HEK293T (cell line): ENCODE measurements at regions not wholly inside any gene's neighbourhood (a gene's known extent, or its start where the extent isn't known, plus 50 kb on each side); places are given as distances from the start of the nearest gene placed in this dataset.

Source experiments
- ARNT ChIP-seq: fragments of 450-650 bp; IDR thresholded peaks from 2 replicates; pipeline ENCODE4 v1.6.1; 2017; ENCODE audit warnings: mild to moderate bottlenecking
- CTBP1 ChIP-seq: fragments of 450-650 bp; IDR thresholded peaks from 2 replicates; pipeline ENCODE4 v1.6.1; 2016; ENCODE audit warnings: borderline replicate concordance
- L3MBTL2 ChIP-seq: fragments of 450-650 bp; conservative IDR thresholded peaks from 2 replicates; pipeline ENCODE4 v1.6.1; 2016; ENCODE audit warnings: mild to moderate bottlenecking
- NFRKB ChIP-seq: fragments of 450-650 bp; IDR thresholded peaks from 2 replicates; pipeline ENCODE4 v1.6.1; 2016; ENCODE audit warnings: mild to moderate bottlenecking, moderate library complexity
- ZNF384 ChIP-seq: fragments of 450-650 bp; IDR thresholded peaks from 2 replicates; pipeline ENCODE4 v1.6.1; 2016

DNA sequence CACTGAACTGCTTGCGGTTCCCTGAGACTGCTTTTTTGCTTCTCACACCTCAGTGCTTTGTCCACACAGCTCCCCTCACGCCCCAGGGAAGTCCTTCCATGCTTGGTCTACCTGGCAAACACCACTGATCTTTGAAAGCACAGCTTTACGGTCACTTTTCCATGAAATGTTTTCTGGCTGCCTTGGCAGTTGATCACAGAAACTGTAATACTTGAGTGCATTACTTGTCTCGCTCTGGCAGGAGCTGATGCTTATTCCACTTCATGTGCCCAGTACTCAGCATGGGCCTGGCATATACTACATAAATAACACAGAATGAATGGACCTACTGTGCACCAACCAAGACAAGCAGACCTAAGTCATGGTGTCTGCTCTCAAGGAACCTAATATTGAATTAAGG is 121.1 kb downstream of the MEX3B start:
- TF ChIP-seq ARNT, result no peak
- TF ChIP-seq NFRKB, result no peak
- TF ChIP-seq L3MBTL2, result no peak
- no peak for TF ChIP-seq CTBP1
- no peak for TF ChIP-seq ZNF384
